SH-SY5Y (cell line): ENCODE measurements at regions not wholly inside any gene's neighbourhood (a gene's known extent, or its start where the extent isn't known, plus 50 kb on each side); places are given as distances from the start of the nearest gene placed in this dataset.

Source experiments
- GATA2 ChIP-seq: IDR thresholded peaks from 2 replicates; pipeline ENCODE4 v1.6.1; 2011; ENCODE audit warnings: mild to moderate bottlenecking, low read depth, low read length
- GATA3 ChIP-seq: IDR thresholded peaks from 2 replicates; pipeline ENCODE4 v1.6.1; 2011; ENCODE audit warnings: low read depth, mild to moderate bottlenecking, low read length, moderate library complexity

- TF ChIP-seq GATA3 (no peak), GATA2 (no peak)
Observed at GRCh38 chr9:80957801-80958200, 731.5 kb downstream of the TLE1 start.
